ENCODE measurements at regions not wholly inside any gene's neighbourhood (a gene's known extent, or its start where the extent isn't known, plus 50 kb on each side); places are given as distances from the start of the nearest gene placed in this dataset.

- no peaks in the 10 kb centered on the region for H3K79me2 ChIP-seq (ENCODE audit: insufficient read depth, low read length)
- H2AFZ ChIP-seq (ENCODE audit: low read length): no peak overlapping the region
- H3K9me3 ChIP-seq (ENCODE audit: insufficient read depth, low read depth, low read length): no peaks in the 10 kb centered on the region
- no peaks in the 10 kb centered on the region for H3K9me2 ChIP-seq (replicated peaks; ENCODE audit: low read depth, low read length)
- no peak for TF ChIP-seq CTCF (conservative IDR thresholded peaks at IDR 0.05; ENCODE audit: low read length)
- TF ChIP-seq EZH2phosphoT487 (IDR thresholded peaks at IDR 0.05; ENCODE audit: borderline replicate concordance): no peak
- no peaks in the 10 kb centered on the region for H3K4me1 ChIP-seq (ENCODE audit: insufficient read depth, low read length, poor library complexity, severe bottlenecking)
- H3K4me3 ChIP-seq (ENCODE audit: low read length, poor library complexity, severe bottlenecking): no peak overlapping the region
- peak overlapping the region; percentile 16 for H3K4me2 ChIP-seq (ENCODE audit: low read depth, low read length, poor library complexity, severe bottlenecking)
- no peaks in the 10 kb centered on the region for H3F3A ChIP-seq (ENCODE audit: low read depth)
- H3K27me3 ChIP-seq (ENCODE audit: insufficient read depth, low read length, poor library complexity, severe bottlenecking): no peaks in the 10 kb centered on the region
- H4K20me1 ChIP-seq (ENCODE audit: insufficient read depth, low read length, poor library complexity, severe bottlenecking): no peaks in the 10 kb centered on the region
- H3K9ac ChIP-seq (ENCODE audit: low read depth, low read length, poor library complexity, severe bottlenecking): no peak overlapping the region
- no peaks in the 10 kb centered on the region for H3K36me3 ChIP-seq (ENCODE audit: insufficient read depth, low read length)
Observed at GRCh38 chr13:107421028-107421427, 794.3 kb downstream of the LIG4 start.

- Histone ChIP-seq H3K36me3 (ENCODE audit: insufficient read depth, low read length) (no peaks in the 10 kb centered on the region), H3K4me1 (ENCODE audit: insufficient read depth, low read length, poor library complexity, severe bottlenecking) (no peaks in the 10 kb centered on the region), H3K27me3 (ENCODE audit: insufficient read depth, low read length, poor library complexity, severe bottlenecking) (no peaks in the 10 kb centered on the region), H3K4me2 (ENCODE audit: low read depth, low read length, poor library complexity, severe bottlenecking) (no peak overlapping the region), H3F3A (ENCODE audit: low read depth) (no peaks in the 10 kb centered on the region), H3K9me3 (ENCODE audit: insufficient read depth, low read depth, low read length) (no peaks in the 10 kb centered on the region), H4K20me1 (ENCODE audit: insufficient read depth, low read length, poor library complexity, severe bottlenecking) (no peaks in the 10 kb centered on the region), H3K9ac (ENCODE audit: low read depth, low read length, poor library complexity, severe bottlenecking) (no peak overlapping the region), H3K9me2 (replicated peaks; ENCODE audit: low read depth, low read length) (no peaks in the 10 kb centered on the region), H3K79me2 (ENCODE audit: insufficient read depth, low read length) (no peaks in the 10 kb centered on the region), H2AFZ (ENCODE audit: low read length) (no peak overlapping the region), H3K4me3 (ENCODE audit: low read length, poor library complexity, severe bottlenecking) (no peak overlapping the region)
- no peak for TF ChIP-seq EZH2phosphoT487 (IDR thresholded peaks at IDR 0.05; ENCODE audit: borderline replicate concordance)
- no peak for TF ChIP-seq CTCF (conservative IDR thresholded peaks at IDR 0.05; ENCODE audit: low read length)
Observed at GRCh38 chr13:107413005-107413404, 802.3 kb downstream of the LIG4 start.

- no peaks in the 10 kb centered on the region for H3F3A ChIP-seq (ENCODE audit: low read depth)
- no peak overlapping the region for H3K9ac ChIP-seq (ENCODE audit: low read depth, low read length, poor library complexity, severe bottlenecking)
- H3K4me1 ChIP-seq (ENCODE audit: insufficient read depth, low read length, poor library complexity, severe bottlenecking): no peaks in the 10 kb centered on the region
- no peak overlapping the region for H3K4me2 ChIP-seq (ENCODE audit: low read depth, low read length, poor library complexity, severe bottlenecking)
- no peaks in the 10 kb centered on the region for H3K9me2 ChIP-seq (replicated peaks; ENCODE audit: low read depth, low read length)
- no peaks in the 10 kb centered on the region for H3K36me3 ChIP-seq (ENCODE audit: insufficient read depth, low read length)
- no peaks in the 10 kb centered on the region for H3K27me3 ChIP-seq (ENCODE audit: insufficient read depth, low read length, poor library complexity, severe bottlenecking)
- H2AFZ ChIP-seq (ENCODE audit: low read length): no peak overlapping the region
- no peaks in the 10 kb centered on the region for H4K20me1 ChIP-seq (ENCODE audit: insufficient read depth, low read length, poor library complexity, severe bottlenecking)
- H3K4me3 ChIP-seq (ENCODE audit: low read length, poor library complexity, severe bottlenecking): no peak overlapping the region
- H3K79me2 ChIP-seq (ENCODE audit: insufficient read depth, low read length): no peaks in the 10 kb centered on the region
- no peaks in the 10 kb centered on the region for H3K9me3 ChIP-seq (ENCODE audit: insufficient read depth, low read depth, low read length)
- no peak for TF ChIP-seq EZH2phosphoT487 (IDR thresholded peaks at IDR 0.05; ENCODE audit: borderline replicate concordance)
- TF ChIP-seq CTCF (conservative IDR thresholded peaks at IDR 0.05; ENCODE audit: low read length): no peak
Observed at GRCh38 chr13:107407074-107407473, 808.3 kb downstream of the LIG4 start.
